NCI-H524 treated with DMSO at 0.1 percent for 48 hours (cell line): ENCODE measurements at regions not wholly inside any gene's neighbourhood (a gene's known extent, or its start where the extent isn't known, plus 50 kb on each side); places are given as distances from the start of the nearest gene placed in this dataset.
A peak's percentile ranks its signal among the peaks of the same experiment; 100 is the strongest.

Experiments
- DNase-seq: peaks from one replicate; lab custom pipeline; 2025; lab: John Stamatoyannopoulos, UW

DNA sequence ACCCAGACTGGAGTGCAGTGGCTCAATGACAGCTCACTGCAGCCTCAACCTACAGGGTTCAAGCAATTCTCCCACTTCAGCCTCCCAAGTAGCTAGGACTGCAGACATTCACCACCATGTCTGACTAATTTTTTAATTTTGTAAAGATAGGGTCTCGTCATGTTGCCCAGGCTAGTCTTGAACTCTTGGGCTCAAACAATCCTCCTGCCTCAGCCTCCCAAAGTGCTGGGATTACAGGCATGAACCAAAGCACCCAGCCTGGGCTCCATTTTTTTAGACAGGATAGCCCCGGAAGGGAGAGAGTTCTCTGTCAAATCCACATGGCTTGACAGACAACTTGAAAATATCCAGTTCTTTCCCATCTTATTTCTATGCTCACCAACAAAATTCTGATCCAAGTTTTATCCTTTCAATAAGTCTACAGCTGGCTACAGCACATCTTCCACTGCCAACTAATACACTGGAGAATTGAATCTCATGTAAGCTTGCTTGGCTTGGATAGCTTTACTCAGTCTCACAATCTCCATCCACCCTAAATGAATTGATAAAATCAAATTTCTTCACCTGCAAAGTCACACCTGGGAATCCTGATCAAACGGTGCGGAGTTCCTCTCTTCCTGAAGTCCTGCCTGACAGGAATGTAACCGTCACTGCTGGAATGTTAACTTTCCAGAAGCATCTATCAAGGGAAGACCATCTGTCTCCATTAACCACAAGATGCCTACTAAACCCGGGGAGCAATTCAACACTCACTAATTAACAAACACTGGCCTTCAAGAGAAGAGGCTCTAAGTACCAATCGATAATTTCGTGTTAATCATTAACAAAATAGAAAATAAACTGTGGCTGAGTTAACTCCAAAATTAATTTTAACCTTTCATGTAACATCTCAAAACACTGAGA is 239.7 kb upstream of the MKLN1 start:
- no peak for DNase-seq

DNA sequence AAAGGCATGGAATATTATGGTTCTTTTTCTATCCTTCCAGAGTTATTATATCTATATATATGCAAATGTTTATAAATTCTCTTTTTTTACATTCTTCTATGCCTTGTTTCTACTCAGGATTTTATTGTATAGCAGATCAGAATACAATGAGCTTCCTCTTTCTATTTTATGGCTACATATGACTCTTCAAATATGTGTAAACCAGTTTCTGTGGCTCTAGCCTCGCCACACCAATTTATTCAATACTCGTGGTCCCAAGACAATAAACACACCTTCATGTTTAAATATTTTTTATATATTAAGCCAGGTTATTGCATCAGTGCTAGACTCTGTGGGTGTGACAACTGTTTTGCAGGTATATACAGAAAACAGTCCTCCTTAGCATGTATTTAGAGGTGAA is 237.5 kb upstream of the MKLN1 start:
- DNase-seq, result no peak

DNA sequence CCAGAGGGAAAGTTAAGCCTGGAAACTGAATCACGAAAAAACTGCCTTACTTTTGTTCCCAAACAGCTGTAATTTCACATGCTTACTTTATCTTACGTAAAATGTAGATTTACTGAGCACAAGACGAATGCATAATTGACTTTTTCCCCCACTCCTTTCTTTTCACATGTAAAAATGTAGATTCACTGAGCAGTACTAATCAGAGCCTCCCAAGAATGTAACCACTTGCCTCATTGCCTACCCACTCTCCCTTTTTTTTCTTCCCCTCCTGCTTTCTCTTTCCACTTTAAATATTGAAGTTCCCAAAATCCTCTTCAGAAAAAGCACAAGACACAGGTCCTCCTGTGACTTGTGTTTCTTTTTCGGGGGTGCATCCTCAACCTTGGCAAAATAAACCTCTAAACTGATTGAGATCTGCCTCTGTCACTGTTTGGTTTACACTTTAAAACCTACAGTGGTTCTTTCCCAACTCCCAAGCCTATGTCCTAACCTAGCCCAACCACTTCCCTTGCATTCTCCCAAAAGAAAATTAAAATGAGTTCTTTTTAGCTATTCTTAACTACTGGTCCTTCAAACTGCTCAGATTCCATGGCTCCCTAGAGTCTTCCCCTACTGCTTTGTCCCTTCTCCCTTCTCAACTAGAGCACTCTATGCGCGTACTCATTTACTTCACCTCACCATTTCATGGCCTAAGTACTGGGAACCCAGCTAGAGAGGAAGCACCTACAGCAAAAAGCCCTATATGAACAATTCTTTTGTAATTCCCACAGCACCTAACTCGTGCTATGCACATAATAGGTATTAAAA is 236.6 kb upstream of the MKLN1 start:
- DNase-seq, result no peak

DNA sequence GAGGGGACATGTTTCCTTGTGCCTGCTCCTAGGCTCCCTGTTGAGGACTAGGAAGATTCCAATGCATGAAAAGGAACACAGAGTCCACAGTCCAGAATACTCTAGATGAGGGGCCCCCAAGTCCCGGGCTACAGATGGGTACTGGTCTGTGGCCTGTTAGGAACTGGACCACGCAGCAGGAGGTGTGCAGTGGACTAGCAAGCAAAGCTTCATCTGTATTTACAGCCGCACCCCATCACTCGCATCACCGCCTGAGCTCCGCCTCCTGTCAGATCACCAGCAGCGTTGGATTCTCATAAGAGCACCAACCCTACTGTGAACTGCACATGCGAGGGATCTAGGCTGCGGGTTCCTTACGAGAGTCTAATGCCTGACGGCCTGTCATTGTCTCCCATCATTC is 233.0 kb upstream of the MKLN1 start:
- DNase-seq, result no peak

DNA sequence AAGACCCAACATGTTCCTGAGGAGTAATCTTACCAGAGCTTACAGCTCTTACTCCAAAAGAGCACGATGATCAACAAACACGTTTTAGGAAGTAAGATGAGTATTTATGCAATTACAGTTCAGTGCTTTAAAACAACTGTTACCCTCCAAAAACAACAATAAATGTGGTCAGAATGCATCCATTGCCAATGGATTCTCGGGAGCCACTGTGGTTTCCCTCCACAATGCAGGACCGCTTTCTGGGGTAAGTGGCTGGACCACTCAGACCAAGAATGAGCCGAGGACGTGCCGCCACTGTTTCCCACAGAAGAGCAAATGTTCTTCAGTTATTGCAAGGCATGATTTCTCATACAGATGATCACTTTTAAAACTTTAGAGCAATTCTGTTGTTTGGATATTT is 232.3 kb upstream of the MKLN1 start:
- no peak for DNase-seq

DNA sequence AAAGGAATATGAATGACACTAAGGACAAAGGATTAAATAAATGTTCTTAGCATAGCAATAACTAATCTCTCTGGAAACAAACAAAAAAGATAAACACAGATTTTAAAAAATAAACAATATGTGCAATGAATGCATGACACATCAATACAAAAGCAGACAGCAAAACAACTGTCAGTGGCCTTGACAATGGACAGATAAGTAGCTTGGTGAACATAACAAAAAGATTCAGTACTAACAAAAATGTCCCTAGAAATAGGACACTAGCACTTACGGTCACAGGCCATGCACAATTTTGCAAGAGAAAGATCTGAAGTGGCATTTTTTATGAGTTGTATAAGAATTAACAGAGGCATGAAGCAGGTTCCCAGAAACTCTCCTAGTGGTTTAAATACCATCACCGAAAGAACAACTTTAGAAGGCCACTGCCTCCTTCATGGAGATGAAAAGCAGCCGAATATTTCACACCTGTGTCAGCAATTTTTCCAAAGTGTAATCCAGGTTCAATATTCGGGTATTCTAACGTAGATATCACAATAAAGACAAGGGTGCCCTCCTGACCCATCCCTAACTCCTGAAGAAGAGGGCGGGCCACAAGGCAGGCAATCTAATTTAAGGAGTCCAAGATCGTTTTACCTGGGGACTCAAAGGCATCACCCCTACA is 231.3 kb upstream of the MKLN1 start:
- no peak for DNase-seq

DNA sequence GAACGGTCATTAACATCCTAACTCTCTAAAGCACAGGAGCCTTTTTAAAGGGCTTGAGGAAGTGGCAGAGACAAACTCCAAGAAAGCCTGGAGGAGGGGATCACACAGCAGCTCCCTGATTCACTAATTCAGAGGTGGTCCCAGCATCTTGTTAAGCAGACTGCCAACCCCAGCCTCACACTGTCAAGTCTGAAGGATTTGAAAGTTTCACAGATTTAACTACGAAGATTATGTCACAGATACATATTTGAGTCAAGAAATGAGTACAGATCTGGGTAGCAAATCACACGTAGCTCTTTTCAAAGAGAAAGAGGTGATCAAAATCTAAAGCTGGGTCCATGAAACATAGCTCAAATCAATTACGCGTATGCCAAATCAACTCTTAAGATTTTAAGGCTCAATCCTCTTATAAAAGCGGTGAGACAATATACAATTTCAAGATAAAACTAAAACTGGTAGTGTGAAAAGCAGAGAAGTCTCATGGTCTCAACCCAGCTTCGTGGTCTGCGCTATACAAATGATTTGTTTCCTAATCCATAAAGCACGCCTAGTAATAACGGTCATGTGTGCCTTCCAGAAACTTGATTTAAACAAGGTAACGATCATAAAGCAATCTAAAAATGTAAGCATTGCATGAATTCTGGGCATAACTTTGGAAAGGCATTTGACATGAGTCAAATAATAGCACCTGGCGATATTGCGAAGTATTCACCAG is 229.9 kb upstream of the MKLN1 start:
- DNase-seq, result no peak

DNA sequence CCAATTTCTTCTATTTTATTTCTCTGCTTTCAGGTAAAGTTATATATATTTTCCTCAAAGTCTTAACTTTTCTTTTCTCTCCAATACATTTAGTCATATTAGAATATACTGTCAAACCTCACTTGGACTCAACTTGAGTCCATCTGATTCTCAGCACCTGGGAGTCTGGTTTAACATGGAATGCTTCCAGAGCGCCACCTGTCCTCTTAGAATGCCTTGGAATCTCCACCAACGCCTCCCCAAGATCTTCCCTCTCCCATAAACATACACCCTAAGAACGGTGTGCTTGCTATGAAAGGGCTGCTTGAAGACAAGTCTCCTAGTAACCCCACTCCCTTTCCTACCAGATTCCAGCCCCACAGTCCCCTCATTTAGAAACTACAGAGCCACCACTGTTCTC is 229.1 kb upstream of the MKLN1 start:
- no peak for DNase-seq

DNA sequence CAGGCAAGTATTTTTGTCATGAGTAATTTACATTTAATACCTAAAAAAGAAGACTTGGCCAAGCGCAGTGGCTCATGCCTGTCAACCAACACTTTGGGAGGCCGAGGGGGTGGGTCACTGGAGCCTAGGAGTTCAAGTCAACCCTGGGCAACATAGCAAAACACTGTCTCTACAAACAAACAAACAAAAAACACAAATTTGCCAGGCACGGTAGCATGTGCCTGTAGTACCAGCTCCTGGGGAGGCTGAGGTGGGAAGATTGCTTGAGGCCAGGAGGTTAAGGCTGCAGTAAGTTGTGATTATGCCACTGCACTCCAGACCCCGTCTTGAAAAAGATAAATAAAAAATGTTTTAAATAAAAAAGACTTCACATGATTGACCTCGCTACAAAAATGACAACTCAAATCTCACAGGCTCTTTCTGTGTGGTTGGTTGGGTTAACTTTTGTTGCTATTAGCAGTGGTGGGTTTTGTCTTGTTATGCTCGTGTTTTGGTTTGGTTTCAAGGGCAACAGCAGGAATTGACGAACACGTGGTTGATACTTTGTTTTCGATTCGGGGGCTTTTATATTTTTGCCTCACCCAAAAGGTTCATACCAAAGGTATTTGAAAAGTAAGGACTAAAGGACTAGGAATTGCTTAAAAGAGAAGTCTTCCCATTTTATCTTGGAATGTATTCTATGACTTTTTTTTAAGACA is 227.2 kb upstream of the MKLN1 start:
- DNase-seq, result no peak

DNA sequence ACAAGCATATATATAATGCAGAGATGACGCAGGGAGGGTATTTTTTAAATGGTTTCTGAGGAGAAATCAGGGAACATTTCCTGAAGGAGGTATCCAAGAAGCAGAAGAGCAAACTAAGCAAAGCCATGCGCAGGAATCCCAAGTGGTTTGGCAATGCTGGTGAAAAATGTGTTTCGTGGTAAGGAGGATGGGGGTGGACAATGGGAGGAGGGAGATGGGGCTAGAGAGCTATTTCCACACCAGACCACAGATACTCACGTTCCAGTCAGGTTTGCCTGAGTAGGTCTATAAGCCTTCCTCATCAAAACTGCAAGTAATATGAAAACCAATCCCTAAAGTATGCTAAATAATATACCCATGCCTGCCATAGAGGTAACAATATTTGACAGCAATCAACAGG is 223.7 kb upstream of the MKLN1 start:
- no peak for DNase-seq

DNA sequence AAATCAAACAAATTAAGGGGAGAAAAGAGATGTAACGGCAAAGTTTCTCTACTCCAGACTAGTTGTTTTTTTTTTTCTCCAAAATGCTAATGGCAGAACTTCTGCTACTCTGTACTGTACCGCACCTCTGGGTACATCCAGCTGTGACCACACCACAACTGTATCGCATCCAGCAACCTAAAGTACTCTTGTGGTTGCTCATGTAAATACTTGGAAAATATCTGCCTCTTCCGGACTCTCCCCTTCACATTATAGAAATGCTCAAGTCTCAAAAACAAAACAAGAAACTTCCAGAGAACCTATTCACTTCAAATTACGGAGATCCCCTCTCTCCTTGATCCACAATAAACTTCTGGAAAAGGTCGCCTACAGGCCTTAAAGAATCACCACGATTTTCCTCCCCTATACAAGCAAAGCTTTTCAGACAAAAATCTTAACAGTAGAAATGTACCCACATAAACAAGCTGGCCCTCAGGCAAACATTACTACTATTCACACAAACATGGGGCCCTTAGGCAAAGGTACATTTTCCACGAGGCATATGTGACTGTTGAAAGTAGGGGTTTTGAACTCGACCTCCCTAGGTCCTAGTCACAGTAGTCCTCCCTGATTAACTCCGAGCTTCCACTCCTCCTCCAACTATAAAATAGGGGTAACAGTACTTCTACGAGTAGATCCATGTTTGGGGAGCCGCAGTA is 222.9 kb upstream of the MKLN1 start:
- DNase-seq, result no peak

DNA sequence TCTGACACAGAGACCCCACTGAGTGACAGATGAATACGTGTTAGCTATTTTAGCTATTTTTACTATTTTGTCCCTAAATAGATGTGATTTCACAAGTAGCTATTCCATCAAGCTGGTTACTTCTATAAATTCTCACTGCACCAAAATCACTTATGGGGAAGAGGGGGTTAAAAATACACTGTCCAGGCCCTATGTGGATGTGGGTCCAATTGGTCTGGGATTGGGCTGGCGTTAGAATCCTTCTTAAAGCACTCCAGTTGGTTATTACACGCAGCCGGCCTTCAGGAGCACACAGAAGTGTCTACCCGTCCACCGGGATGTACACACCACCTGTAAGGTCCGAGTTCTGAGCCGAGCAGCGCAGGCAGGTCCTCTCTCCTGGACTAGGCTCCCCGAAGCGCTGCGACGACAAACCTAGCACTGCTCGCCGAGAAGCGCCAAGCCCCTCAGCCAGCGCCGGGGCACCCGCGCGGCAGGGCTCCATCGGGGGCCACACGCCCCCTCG is 222.3 kb upstream of the MKLN1 start:
- no peak for DNase-seq

DNA sequence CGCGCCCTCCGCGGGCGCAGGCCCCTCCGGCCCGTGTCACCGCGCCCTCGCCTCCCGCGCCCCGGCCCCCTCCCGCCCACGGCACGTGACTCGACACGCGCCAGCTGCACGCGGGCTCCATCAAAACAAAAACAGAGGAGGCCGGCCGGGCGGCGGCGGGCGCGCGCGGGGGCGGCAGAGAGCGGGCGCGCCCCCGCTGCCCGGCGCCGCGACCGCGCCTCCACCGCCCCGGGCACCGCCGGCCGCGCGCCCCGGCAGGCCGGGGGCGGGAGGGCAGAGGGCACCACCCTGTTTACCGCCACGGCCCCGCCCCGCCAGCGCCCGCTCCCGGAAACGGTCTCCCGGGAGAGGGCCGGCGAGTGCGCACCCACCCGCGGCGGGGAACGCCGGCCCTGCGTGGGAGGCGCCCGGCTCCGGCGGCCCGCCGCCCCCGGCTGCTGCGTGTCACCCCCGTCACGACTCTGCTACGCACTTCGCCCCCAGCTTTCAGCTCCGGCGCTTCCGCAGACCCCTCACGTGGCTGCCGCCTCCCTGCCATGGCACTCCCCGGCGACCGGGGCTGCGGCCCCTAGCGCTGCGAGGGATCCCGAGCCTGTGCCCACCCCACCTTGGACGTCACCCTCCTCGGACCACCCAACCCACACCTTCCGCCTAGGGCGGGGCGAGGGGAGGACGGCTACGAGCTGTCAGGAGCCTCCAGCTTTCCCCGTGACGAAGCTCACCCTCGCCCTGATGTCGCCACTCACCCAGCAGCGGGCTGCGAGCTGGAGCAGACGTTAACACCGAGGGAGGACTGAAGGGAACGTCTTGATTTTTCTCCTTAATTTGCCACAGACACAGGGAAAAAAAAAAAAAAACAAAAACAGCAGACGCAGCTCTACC is 221.6 kb upstream of the MKLN1 start:
- no peak for DNase-seq

DNA sequence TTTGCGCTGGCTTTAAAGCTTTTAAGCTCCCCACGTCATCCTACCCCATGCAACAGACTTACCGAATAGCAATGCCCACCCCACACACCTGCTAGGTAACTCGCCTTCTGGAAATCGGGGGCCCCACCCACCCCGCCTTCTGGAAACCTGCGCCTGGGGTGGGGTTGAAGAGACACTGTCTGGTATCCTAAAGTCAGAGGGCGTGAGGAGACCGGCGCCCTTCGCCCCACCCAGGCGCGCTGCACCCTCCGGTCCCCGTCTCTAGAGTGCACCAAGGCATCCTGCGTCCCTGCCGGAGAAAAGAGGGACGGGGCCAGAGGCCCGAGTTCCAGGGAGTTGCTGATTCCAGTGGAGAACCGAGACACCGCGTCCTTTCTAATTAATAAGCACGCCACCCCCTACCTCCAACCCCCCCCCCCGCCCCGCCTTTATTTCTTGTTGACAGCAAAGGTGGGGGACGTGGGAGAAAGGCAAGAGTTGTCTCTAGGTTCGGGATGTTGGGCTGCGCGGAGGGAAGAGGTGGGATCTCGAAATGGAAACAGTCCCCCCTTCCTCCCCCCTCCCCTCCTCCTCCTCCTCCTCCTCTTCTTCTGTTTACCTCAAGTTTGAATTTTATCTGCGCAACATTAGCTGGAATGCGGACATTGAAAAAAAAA is 220.9 kb upstream of the MKLN1 start:
- DNase-seq, result no peak

DNA sequence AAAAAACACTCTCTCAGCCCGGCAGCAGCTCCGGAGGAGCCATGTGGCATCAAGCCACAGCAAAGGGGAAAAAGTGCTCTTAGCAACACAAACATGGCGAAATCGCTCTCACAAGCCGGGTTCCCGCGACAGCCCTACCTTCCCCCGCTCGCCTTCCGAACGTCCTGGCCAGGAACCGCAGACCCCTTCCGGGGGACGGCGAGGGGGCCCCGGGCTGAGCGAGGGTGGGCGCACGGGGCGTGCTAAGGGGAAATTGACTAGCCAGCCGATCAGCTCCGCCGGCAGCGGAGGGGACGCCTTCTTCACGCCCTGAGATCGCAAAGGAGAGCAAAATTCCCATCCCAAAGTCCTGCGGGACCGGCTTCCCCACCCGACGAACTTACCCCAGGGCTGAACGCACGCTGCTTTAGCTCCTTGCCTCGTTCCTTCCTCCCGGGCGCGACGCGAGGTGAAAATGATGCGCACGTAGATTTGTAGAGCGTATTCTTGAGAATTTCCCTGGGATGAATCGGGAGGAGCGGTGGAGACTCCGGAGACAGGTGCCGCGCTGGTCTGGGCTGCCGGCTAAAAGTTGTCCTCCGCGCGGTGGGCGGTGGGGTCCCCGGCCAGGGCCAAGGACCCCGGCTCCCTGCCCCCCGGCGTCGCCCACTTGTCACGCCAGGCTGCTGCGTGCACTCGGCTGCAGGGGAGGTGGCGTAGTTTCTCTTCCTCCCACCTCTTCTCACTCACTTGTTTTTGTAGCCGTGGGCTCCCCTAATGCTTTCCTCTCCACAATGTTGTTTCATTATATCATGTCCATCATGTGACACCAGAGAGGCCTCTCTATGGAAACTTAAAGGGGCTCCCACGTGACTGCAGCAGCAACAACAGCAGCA is 220.1 kb upstream of the MKLN1 start:
- DNase-seq, result peak; percentile 22

DNA sequence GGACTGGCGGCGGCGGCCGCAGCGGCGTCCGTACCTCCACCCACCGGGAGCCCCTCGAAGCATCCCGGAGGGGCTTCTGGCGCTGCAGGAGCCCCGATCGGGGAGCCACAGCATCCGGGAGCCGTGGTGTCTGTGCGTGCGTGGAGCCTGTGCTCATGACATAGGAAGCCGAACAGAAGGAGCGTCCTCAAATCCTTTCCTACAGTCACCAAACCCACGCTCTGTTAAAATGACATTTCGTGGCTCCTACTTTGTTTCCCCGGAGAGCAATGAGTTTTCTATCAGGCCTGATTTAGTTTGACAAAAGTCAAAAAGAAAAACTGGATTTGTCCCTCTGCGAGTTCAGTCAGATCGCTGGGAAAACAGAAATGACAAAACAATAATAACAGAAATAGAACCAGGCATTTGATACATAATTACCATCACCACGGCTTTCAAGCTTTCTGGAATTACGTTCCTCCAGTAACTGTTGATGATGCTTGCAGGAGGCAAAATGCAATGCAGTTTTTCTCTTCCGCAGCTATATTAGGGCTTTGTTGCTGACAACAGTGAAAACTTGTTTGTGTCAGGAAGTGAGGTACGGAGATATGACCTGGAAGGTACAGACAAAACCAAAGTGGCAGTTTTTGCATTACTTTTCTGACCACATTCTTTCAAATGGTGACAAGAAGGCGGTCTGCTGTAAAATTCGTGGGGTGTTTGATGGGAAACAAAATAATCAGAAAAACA is 219.3 kb upstream of the MKLN1 start:
- DNase-seq, result no peak

DNA sequence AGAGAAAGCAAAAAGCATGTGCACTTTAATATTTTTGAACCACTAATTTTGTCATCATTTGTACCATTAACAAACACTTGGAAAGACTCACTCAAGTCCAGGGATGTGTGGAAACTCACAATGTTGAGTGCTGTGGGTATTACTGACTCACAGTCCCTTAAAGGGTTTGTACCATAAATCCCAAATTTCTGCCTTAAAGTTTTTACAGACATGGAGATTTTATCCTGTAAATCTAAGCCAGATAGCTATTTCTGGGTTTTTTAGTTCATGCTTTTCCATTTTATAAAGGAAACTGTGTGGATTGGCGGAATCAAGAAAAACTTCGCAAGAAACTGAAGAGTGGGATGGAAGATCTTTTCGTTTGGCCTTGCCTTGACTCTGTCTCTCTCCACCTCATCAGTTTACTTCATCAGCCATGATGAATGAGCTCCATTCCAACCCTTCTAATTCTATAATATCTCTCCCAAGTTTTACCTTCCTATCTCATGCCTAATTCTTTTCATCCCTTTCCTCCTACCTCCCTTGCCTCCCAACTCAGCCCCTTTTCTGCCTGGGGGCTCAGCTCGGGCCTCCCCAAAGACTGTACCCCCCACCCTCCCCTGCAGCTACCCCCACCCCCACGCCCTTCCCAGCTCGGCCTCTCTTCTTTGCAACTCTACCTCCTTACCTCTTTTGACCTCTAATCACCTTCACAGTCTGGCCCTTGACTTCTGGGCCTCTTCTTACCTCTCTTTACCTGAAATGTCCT is 218.5 kb upstream of the MKLN1 start:
- DNase-seq, result no peak
